ENCODE measurements at regions not wholly inside any gene's neighbourhood (a gene's known extent, or its start where the extent isn't known, plus 50 kb on each side); places are given as distances from the start of the nearest gene placed in this dataset.

DNA sequence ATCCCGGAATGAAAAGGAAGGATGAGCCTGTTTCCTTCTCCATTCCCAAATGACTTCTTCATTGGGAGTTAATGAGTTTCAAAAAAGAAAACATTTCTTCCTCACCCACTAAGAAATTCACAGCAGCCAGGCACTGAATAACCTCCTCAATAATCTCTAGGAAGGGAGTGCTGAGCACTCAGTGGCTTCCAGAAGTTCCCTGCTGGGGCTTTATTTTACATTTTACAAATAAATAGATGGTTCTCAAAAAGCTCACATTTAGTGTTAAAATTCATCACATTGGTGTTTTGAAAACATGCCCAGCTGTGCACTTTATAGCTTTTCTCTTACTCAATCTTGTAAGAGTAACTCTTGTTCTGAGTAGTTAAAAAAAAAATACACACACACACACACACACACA is 148.9 kb upstream of the PFKP start:
- TF ChIP-seq, protein P1, sequence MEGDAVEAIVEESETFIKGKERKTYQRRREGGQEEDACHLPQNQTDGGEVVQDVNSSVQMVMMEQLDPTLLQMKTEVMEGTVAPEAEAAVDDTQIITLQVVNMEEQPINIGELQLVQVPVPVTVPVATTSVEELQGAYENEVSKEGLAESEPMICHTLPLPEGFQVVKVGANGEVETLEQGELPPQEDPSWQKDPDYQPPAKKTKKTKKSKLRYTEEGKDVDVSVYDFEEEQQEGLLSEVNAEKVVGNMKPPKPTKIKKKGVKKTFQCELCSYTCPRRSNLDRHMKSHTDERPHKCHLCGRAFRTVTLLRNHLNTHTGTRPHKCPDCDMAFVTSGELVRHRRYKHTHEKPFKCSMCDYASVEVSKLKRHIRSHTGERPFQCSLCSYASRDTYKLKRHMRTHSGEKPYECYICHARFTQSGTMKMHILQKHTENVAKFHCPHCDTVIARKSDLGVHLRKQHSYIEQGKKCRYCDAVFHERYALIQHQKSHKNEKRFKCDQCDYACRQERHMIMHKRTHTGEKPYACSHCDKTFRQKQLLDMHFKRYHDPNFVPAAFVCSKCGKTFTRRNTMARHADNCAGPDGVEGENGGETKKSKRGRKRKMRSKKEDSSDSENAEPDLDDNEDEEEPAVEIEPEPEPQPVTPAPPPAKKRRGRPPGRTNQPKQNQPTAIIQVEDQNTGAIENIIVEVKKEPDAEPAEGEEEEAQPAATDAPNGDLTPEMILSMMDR (conservative IDR thresholded peaks at IDR 0.05; ENCODE audit: low read depth, low read length), result no peak
- no peak for TF ChIP-seq EZH2 (IDR thresholded peaks at IDR 0.05; ENCODE audit: low read length, unreplicated experiment)
- no peak for TF ChIP-seq EZH2phosphoT487 (IDR thresholded peaks at IDR 0.05; ENCODE audit: borderline replicate concordance, low read length)

All from PC-3 (cell line).